NCI-H82 treated with DMSO at 0.1 percent for 48 hours (cell line): ENCODE measurements at regions not wholly inside any gene's neighbourhood (a gene's known extent, or its start where the extent isn't known, plus 50 kb on each side); places are given as distances from the start of the nearest gene placed in this dataset.

Experiments
- DNase-seq: peaks from one replicate; lab custom pipeline; 2025; ENCODE audit not compliant: unreplicated experiment; lab: John Stamatoyannopoulos, UW

GRCh38 chr6:157755746-157756411 lies 67.2 kb upstream of the SNX9 start:
- DNase-seq: no peak

DNA sequence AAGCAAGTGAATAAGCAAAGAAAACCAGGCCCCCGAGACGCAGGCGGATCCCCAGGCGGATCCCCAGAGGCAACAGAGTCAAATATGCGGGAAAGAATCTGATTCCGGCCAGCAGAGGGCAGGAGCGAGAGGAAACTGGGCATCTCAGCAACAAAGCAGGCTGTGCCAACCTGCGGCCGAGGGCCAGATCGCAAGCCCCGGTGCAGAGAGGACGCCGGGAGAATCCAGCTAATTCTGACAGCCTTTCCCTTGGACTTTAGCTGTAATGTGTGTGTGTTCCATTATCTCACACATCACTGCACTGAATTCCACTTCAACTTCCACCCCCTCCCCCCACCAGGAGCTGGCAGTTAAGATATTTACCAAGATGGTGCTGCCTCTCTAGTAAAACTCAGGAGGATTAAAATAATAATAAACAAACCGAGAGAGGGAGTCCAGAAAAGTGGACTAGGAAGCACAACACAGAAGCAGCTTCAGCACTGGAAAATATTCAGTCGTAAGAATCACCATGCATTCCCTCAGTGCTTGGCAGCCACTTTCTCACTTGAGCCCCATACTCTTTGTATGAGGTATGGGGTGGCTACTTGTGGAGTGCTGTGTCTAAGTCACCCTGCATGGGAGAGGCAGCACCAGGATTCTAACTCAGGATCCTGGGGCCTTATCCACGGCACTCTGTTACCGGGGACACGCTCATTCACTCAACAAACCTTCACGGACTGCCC lies 66.2 kb upstream of the SNX9 start:
- peak; percentile 62 for DNase-seq

DNA sequence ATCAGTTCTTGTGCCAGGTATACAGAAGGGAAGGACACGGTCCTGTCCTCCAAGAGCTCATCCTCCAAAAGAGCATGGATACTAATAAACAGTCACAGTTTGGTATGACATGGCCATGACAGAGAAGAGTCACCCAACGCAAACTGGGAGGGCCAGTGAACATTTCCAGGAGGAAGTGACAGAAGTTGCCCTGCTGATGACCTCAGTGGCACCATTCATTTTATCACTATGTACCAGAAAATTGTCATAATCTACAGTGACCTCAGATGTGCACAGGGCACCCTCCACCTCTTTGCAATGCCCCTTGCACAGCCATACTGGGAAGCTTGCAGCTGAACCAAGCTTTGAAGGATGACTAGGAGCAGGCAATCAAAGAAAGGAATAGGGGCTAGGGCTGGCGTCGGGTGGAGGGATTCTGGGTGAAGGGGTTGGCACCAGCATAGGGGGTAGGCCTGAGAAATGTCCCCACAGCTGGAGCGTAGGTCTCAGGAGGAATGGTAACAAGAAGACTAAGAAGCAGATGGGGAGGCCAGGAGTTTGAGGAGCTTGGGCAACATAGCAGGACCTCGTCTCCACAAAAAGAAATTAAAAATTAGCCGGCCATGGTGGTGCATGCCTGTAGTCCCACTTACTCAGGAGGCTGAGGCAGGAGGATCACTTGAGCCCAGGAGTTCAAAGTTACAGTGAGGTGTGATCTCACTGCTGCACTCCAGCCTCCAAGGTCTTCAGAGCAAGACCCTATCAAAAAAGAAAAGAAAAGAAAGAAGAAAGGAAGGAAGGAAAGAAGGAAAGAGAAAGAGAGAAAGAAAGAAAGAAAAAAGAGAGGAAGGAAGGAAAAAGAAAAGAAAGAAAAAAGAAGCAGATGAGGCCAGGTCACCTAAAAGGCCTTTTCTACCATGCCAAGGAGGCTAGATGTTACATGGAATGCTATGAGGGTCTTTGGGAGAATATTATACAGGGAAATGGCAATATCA lies 65.3 kb upstream of the SNX9 start:
- DNase-seq: no peak

GRCh38 chr6:157758516-157759023 lies 64.5 kb upstream of the SNX9 start:
- no peak for DNase-seq

- DNase-seq: no peak
Measured at GRCh38 chr6:157759028-157759427, 64.0 kb upstream of the SNX9 start.

GRCh38 chr6:157760137-157760536 lies 62.9 kb upstream of the SNX9 start:
- no peak for DNase-seq

DNA sequence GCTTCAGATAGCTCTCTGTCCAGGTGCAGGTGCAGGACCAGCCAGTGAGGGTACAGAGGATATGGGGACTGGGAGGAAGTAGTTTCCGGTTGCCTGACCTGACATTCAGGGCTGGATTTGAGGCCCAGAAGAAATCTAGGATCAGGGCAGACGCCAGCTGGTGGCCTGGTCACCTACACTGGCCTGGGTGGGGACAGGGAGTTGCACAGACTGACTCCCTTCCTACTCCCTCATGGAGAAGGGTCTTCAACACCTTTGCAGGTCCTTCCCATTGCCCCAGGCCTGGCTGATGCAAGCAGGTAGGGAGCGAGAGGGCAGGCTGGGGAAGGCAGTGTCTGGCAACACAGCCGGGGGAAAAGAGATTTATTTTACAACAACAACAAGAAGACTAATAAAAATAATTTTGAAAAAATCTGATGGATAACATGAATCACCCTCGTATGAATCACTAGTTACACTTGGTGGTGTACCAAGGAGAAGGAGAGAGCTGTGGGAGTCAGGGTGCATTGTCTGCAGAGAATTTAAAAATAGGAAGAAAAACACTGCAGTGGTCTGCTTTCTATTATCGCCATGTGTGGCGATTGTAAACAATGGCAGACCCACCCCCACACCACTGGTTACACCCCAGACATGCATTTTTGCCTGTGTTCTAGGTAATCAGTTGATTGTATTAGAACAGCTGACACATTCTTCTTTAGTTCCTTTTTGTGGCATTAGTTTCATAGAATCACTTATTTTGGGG lies 62.3 kb upstream of the SNX9 start:
- no peak for DNase-seq

DNA sequence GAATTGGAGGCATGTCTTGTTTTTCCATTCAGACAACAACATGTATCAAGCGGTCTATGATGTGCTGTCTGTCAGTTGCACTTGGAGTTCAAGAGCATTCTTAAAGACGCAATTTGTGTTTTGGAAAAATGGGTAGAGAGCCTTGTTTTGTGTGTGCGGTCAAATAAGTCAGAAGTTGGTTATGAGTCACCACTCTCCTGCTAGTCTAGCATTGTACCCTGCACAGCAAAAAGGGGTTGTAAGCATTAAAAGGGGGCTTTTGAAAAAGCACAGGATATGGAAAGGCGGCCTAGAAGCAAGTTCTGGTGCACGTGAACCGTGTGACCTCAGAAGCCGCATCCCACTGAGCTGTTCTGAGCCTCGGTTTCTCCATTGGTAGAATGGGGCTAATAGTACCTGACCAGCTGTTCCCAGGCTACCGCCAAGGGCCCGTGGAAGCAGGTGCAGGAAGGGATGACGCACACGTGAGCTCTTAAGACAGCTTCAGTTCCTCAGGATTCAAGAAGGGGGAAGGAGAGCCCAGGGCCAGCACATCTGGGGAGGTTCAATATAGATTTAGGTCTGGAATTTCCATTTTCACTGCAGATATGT lies 61.6 kb upstream of the SNX9 start:
- no peak for DNase-seq

GRCh38 chr6:157761926-157762325 lies 61.1 kb upstream of the SNX9 start:
- DNase-seq: no peak

GRCh38 chr6:157762636-157763035 lies 60.4 kb upstream of the SNX9 start:
- DNase-seq: no peak

DNA sequence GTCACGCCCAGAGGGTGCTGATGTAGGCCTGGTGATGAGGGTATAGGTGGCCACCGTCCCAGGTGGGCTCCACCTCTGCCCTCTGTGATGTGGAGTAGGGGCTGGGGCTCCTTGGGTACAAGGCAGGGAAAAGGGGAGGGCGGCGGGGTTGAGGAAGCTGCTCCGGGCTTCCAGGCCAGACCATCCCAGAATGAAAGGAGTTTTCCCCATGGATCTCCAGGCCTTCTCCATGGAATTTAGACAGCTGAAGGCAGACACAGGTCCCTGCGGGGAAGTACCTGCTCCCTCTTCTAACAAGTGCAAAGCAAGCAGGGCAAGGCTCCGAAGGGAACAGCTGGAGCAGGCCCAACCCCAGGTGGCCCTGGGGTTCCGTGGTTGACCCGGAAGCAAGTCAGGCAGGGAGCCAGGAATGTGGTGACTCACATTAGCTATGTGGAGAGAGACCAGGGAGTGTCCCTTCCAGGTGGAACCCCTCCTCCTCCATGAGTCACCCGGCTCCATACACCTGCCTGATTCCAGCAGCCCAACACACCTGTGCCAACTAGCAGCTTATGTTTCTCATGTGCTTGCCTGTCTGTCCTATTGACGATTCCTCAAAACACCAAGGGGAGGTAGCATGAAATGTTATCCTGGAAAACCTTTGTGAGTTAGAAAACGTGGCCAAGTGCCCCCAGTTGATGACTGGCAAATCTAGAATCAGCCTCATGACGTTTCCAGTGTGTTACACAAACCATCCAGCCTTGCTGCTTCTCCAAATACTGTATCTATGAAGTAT lies 59.7 kb upstream of the SNX9 start:
- DNase-seq: no peak

DNA sequence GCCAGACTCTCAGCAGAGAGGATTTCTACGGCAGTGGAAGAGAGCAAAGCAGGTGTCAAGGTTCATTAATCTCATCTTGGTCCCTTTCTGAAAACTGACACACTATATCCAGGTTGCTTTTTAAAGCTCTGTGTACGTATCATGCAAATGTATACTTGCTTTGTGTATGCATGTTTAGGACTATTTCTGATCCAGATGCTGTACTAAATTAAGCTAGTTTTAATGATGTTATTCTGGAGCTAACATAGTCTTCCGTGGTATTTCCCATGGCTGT lies 59.2 kb upstream of the SNX9 start:
- DNase-seq: no peak

DNA sequence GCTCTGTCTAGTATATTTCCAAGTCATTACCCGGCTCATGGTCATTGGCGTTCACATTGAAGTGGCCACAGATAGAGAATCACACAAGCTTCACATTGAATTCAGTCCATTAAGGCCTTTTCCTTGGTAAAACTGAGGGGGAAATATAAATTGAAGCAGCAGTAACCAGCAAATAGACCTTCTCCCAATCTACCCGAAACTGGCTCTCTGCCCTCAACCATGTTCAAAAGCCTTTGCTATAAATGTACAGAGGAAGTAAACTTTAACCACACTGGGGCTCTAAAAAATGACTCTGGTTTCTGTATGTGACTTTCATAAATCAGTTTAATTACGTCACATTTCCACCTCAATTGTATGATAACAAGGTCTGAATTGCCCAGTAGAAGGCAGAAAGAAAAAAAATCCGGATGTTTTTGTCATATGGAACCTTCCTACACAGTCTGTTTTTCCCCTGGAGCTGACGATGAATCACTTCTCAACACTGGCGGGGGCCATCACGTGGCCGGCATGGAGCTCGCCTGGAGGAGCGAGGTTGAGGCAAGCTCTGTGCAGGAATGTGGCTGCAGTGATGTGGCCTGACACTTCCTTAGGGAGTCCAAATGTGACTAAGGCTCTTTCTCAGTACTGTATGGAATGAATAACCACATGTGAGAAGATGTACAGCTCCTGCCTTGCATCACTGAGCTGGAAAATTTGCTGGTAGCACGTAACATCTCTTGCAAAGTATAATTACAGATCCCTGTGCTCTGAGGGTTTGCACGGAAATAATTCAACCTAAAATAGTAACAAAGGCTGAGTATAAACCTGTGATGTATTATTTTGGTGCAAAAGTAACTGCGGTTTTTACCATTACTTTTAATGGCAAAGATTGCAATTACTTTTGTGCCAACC lies 58.6 kb upstream of the SNX9 start:
- DNase-seq: no peak

DNA sequence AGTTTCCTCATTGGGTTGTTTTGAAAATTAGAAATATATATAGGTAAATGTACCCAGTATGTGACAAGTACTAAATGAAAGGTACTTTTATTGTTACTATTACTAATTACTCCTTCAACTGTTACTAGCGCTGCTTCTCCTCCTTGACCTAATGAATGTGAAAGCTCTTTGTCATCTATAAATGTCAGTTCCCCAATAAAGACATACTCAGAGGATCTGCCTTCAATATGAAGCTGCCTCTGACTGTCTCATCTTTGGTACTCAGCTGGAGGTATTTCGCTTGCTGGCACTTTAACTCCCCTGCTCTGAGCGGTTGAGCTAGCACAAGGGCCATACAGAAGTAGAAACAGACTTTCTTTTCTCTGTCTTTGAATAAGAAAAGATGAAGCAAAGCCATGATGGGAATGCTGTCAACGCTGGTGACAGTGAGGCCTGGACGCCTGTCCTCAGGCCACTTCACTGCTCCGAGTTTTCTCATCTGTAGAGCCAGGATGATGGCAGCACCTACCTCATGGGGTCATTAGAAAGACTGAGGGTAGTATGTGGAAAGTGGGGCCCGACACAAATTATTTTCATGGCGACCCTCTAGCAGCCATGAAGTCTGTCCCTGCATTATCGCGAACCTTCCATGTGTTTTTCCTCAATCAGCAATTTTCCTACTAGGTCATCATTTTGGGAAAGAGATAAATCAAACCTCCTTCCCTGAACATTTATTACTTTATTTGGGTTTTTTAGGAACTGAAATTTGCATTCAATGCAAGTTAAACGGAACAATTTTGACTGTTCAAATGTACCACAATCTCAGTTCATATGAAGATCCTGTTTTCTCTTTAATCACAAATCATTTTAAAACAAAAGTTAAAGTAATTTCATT lies 55.9 kb upstream of the SNX9 start:
- DNase-seq: no peak

- DNase-seq: no peak
Measured at GRCh38 chr6:157767775-157768156, 55.3 kb upstream of the SNX9 start.

- no peak for DNase-seq
Measured at GRCh38 chr6:157768304-157768703, 54.7 kb upstream of the SNX9 start.

DNA sequence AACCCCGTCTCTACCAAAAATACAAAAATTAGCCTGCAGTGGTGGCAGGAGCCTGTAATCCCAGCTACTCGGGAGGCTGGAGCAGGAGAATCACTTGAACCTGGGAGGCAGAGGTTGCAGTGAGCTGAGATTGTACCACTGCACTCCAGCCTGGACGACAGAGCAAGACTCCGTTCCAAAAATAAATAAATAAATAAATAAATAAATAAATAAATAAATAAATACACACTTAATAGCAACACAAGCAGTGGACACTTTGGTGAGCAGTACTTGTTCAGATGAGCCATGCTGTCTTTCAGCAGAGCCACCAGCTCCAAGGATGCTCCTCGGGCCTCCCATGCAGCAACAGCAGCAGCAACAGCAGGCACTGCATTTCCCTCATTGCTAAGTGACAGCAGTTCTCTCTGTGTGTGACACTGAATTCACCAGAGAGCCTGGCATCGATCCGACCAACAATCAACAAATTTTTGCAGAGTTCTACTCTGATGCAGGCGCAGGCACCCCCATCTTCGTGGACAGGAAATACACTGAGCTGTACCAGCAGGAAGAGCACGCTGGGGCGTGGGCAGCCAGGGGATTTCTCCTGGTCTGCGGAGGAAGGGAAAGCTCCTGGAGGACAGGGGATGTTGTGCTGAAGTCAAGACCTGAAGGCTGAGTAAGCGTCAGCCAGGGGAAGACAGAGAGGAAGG lies 54.0 kb upstream of the SNX9 start:
- no peak for DNase-seq
